HG02798 (cell line): ENCODE measurements at regions not wholly inside any gene's neighbourhood (a gene's known extent, or its start where the extent isn't known, plus 50 kb on each side); places are given as distances from the start of the nearest gene placed in this dataset.

Experiments used
- ATAC-seq: cut with Tn5 transposase; IDR thresholded peaks from one replicate; pipeline ENCODE4 v1.9.1; 2021; ENCODE audit warnings: mild to moderate bottlenecking; ENCODE audit not compliant: unreplicated experiment, poor library complexity

DNA sequence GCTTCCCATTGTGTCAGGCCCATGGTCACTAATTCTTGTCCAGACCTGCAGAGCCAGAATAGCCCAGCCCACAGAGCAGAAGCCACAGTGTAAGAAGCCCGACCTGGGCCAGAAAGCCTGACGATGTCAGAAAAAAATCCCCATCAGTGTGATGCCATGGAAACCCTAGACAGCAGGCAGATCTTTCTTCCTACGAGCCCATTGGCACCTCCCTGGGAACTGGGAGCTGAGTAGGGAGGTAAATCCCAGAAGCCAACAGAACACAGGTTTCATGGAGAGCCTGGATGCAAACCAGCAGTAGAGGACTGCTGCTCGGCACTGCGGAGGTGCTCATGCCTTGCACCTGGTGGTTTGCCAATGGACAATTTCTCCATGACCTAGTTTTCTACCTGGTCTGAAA lies 82.2 kb upstream of the SLC22A16 start:
- no peak for ATAC-seq

DNA sequence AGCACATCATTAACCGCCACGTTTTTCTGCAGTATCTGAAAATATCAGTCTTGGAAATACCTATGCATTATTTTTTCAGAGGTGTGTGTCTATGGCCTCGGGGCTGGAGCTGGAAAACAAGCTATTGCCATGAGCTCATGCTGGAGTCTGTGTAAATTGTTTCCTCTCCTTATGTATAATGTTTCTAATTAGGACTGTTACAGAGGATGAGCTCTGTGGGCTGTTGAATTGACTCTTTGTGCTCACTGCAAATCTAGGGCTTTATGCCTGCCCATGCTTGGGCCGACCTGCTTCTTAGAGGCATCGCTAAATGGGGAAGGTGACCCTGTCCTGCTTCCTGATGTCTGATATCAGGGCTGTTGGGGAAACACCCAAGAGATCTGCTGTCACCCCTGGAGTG lies 80.8 kb upstream of the SLC22A16 start:
- ATAC-seq: no peak

- ATAC-seq: no peak
These were observed 80.1 kb upstream of the SLC22A16 start for GRCh38 chr6:110556317-110557110.

- no peak for ATAC-seq
These were observed 78.6 kb upstream of the SLC22A16 start for GRCh38 chr6:110554966-110555460.

GRCh38 chr6:110554441-110554840 lies 78.0 kb upstream of the SLC22A16 start:
- ATAC-seq: no peak

GRCh38 chr6:110552901-110553641 lies 76.7 kb upstream of the SLC22A16 start:
- no peak for ATAC-seq

GRCh38 chr6:110552076-110552475 lies 75.7 kb upstream of the SLC22A16 start:
- ATAC-seq: no peak

DNA sequence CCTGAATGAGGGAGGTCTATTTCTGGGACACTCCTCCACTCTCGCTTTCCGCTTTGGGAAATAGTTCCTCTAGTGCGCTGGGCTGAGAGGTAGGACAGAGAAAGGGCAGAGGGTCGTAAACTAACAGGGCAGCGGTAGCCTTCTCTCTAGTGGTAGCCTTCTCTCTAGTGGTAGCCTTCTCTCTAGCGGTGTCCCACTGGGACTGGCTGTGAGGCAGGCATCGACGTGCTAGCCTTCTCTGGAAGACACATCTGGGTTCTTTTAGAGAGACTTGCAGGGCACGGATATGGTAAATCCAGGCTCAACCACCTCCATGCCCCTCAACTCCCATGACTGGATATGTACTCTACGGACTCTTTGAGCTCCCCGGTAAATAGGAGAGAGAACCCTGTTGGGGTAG lies 74.7 kb upstream of the SLC22A16 start:
- no peak for ATAC-seq

DNA sequence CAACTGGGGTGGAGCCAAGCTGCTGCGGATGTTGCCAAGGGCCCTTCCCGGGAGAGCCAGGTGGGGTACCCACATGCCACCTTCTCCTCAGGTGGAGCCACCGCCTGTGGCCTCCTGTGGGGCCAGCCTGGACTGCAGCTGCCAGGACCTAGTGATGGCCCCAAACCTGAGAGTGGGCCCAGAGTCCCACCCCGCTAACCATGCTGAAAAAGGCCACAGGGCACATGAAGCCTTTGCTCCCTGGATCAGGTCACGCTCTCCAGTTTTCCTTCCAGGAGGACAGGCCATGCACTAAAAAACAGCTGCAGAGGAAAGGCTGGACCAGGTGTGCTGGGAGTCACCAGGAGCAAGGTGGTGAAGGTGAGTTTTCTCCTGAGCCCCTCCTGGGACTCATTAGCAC lies 73.9 kb upstream of the SLC22A16 start:
- no peak for ATAC-seq

DNA sequence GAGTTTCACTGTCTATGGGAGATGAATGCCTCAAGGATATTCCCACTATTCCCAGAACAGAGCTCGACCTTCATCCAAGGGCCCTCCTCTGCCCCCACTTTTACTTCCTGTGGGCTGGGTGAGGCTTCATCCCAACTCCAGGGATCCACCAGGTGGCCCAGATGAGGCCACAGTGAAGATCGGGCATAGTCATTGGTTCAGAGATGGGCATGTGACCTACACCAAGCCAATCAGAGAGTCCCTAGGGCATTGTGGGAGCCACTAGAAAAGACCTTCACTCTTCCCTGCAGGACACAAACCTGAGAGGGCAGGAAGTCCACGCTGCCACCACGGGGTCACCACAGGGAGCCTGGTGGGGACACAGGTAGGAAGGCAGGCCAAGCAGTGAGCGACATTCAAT lies 72.9 kb upstream of the SLC22A16 start:
- ATAC-seq: no peak

- ATAC-seq: no peak
These were observed 71.9 kb upstream of the SLC22A16 start for GRCh38 chr6:110548110-110548847.

- no peak for ATAC-seq
These were observed 71.0 kb upstream of the SLC22A16 start for GRCh38 chr6:110547266-110547964.

DNA sequence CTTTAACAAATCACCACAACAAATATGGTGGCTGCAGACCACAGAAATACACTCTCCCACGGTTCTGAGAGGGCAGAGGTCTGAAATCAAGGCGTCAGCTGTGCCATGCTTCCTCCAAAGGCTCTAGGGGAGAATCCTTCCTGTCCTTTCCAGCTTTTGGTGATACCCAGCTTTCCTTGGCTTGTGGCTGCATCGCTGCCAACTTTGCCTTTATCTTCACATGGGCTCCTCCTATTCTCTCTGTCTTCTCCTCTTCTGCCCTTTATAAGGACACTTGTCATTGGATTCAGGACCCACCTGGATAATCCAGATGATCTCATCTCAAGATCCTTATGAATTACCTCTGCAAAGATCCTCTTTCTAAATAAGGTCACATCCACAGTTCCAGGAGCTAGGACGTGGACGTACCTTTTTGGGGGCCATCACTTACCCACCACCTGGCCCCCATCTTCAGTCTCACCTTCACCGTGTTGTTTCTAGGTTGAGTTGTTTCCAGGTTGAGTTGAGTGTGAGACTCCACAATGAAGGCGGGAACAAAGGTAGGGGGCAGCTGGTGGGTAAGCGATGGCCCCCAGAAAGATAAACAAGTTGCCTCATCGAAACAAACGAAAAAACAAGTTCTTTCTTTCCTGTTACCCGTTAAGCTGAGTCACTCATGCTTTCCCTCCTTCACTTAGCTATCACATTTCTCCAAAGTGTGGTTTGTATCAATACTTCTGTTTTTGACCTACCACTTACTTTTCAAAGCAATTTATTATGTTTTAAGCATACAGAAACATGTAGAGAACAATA lies 68.9 kb upstream of the SLC22A16 start:
- no peak for ATAC-seq

DNA sequence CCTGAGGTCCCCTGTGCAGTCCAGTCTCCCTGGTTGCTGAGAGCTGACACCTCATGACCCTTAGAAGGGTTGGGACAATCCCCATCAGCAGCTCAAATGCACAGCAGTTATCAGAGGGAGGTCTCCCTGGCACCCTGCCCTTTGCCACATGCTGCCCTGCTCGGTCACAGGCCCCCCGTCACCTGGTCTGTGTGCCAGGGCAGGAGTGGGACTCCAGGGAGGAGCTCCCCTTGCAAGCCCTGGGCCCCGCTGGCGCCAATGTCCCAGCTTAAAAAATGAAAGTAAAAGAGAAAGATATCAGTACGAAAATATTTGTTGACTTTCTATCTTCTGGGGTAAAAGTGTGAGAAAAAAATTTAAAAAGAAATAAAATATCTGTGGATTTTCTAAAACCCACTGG lies 68.1 kb upstream of the SLC22A16 start:
- no peak for ATAC-seq

DNA sequence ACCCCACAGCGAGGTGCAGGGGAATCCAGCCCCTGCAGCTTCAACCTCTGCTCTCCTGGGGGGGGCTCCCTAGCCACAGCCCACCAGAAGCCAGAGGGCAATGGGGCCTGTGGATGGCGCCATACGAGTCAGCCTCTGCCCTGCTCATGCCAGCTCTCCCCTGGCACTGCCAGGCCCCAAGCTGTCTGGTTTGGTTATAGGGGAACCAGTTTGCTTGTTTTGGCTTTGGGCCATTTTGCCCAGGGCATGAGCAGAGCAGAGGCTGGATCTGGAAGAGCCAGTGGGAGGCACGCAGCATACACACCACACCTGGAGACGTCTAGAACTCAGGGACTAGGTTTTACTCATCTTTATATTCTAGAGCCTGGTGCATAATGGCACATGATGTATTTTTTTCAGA lies 66.7 kb upstream of the SLC22A16 start:
- no peak for ATAC-seq

GRCh38 chr6:110542311-110543024 lies 66.1 kb upstream of the SLC22A16 start:
- no peak for ATAC-seq

DNA sequence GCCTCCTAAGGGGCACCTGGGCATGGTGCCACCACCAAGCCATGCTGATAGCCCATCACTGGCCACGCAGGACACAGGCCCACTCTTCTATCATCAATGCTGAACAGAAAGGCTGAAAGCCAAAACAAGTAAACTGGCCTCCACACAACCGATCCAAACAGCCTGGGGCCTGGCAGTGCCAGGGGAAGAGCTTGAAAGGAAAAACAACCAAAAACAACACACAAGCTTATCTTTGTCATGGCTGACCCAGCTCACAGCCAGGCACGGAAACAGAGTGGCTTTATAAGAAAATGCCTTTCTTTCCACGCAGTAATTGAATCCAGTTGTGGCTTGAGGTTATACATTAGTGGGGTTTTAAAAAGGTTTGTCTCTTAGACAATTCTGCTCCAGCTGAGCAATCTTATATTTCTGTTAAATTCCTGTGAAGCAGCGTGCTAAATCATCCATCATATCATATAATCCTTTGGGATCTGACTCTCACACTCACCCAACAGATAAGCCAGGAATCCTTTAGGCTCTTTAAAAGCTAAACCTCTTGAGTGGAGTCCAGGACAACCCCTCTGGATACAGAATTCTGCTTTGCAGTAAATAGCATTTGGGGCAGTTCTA lies 65.4 kb upstream of the SLC22A16 start:
- no peak for ATAC-seq

GRCh38 chr6:110539277-110540019 lies 63.0 kb upstream of the SLC22A16 start:
- ATAC-seq: peak; percentile 45
